ENCODE measurements at regions not wholly inside any gene's neighbourhood (a gene's known extent, or its start where the extent isn't known, plus 50 kb on each side); places are given as distances from the start of the nearest gene placed in this dataset.

DNA sequence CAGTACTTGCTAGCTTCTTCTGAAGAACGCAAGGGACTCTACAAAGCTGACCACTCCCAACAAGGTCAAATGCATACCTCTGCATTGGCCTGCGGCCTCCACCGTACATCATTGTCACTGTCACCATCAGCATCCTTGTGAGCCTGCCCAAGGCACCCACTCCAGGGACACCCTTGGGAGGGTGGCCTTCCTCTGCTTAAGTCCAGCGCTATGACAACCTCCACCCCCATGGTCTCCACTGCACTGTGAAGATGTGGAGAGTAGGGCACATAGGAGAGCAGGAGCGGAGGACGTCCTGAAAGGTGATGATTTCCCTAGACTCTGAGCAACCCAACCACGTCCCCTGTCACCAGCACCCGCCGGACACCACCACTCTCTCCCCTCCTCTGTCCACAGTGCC lies 252.8 kb downstream of the ALG10 start:
- no peak for DNase-seq (ENCODE audit: low spot score)
- Histone ChIP-seq H3K27ac (no peak overlapping the region), H3K4me2 (no peak overlapping the region), H3K36me3 (no peaks in the 10 kb centered on the region), H3F3A (ENCODE audit: low read depth) (no peaks in the 10 kb centered on the region), H3K4me3 (no peak overlapping the region), H3K9me3 (ENCODE audit: low read depth) (peaks cover 11% of the 10 kb centered on the region), H2AFZ (replicated peaks) (no peak overlapping the region), H3K9ac (no peak overlapping the region), H3K27me3 (no peaks in the 10 kb centered on the region), H3K4me1 (no peaks in the 10 kb centered on the region), H4K20me1 (ENCODE audit: low read depth) (no peaks in the 10 kb centered on the region), H3K79me2 (ENCODE audit: low read depth) (no peaks in the 10 kb centered on the region)
- Mint-ChIP-seq H3K27ac (no peak overlapping the region), H3K4me1 (no peaks in the 10 kb centered on the region), H3K27me3 (ENCODE audit: insufficient read depth, low read depth) (peaks cover 7% of the 10 kb centered on the region), H3K4me3 (no peak overlapping the region), H3K9me3 (peaks cover 43% of the 10 kb centered on the region), H3K36me3 (no peaks in the 10 kb centered on the region)
- TF ChIP-seq, protein P1, sequence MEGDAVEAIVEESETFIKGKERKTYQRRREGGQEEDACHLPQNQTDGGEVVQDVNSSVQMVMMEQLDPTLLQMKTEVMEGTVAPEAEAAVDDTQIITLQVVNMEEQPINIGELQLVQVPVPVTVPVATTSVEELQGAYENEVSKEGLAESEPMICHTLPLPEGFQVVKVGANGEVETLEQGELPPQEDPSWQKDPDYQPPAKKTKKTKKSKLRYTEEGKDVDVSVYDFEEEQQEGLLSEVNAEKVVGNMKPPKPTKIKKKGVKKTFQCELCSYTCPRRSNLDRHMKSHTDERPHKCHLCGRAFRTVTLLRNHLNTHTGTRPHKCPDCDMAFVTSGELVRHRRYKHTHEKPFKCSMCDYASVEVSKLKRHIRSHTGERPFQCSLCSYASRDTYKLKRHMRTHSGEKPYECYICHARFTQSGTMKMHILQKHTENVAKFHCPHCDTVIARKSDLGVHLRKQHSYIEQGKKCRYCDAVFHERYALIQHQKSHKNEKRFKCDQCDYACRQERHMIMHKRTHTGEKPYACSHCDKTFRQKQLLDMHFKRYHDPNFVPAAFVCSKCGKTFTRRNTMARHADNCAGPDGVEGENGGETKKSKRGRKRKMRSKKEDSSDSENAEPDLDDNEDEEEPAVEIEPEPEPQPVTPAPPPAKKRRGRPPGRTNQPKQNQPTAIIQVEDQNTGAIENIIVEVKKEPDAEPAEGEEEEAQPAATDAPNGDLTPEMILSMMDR (IDR thresholded peaks at IDR 0.05), result no peak
- TF ChIP-seq EZH2phosphoT487 (IDR thresholded peaks at IDR 0.05), result no peak
- no peak for TF ChIP-seq EZH2 (IDR thresholded peaks at IDR 0.05)

DNA sequence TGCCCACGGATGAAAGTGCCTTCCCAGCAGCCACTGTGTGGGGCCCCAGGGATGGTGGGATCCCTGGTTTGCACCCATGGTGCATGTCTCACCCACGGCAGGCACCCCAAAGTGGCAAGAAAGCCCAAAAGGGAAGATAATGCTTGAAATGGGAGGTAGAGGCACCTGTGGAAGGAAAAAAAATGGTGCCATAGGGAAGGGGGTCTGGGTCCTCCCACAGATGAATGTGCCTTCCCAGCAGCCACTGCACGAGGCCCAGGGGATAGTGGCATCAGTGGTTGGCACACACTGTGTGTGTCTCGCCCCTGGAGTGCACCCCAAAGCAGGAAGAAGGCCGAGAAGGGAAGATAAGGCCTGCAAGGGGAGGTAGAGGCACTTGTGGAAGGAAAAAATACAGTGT lies 264.2 kb downstream of the ALG10 start:
- Histone ChIP-seq H3F3A (ENCODE audit: low read depth) (no peaks in the 10 kb centered on the region), H3K27me3 (no peaks in the 10 kb centered on the region), H3K4me1 (no peaks in the 10 kb centered on the region), H2AFZ (replicated peaks) (no peak overlapping the region), H4K20me1 (ENCODE audit: low read depth) (no peaks in the 10 kb centered on the region), H3K4me2 (no peak overlapping the region), H3K4me3 (no peak overlapping the region), H3K79me2 (ENCODE audit: low read depth) (no peaks in the 10 kb centered on the region), H3K9ac (no peak overlapping the region), H3K9me3 (ENCODE audit: low read depth) (peaks cover 28% of the 10 kb centered on the region), H3K27ac (no peak overlapping the region), H3K36me3 (no peaks in the 10 kb centered on the region)
- TF ChIP-seq EZH2 (IDR thresholded peaks at IDR 0.05), result no peak
- no peak for TF ChIP-seq EZH2phosphoT487 (IDR thresholded peaks at IDR 0.05)
- TF ChIP-seq, protein P1 (IDR thresholded peaks at IDR 0.05), result no peak
- H3K4me1 Mint-ChIP-seq, result no peaks in the 10 kb centered on the region
- H3K27ac Mint-ChIP-seq, result no peak overlapping the region
- peaks cover 58% of the 10 kb centered on the region for H3K9me3 Mint-ChIP-seq
- no peaks in the 10 kb centered on the region for H3K36me3 Mint-ChIP-seq
- DNase-seq (ENCODE audit: low spot score), result no peak
- H3K4me3 Mint-ChIP-seq, result no peak overlapping the region
- no peaks in the 10 kb centered on the region for H3K27me3 Mint-ChIP-seq (ENCODE audit: insufficient read depth, low read depth)

DNA sequence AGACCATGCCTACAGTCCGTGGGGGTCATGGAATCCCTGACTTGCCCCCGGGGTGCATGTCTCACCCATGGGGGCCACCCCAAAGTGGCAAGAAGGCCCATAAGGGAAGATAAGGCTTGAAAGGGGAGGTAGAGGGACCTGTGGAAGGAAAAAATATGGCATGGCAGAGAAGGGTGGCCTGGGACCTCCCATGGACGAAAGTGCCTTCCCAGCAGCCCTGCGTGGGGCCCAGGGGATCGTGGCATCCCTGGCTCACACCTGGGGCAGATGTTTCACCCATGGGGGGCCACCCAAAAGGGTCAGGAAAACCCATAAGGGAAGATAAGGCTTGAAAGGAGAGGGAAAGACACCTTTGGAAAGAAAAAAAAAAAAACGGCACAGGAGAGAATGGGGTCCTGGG lies 264.6 kb downstream of the ALG10 start:
- Histone ChIP-seq H3F3A (ENCODE audit: low read depth) (no peaks in the 10 kb centered on the region), H3K9me3 (ENCODE audit: low read depth) (peaks cover 24% of the 10 kb centered on the region)
- H3K9me3 Mint-ChIP-seq, result peaks cover 59% of the 10 kb centered on the region

More for the DNA sequence above, 264.6 kb downstream of the ALG10 start:
- no peak for TF ChIP-seq EZH2 (IDR thresholded peaks at IDR 0.05)
- TF ChIP-seq EZH2phosphoT487 (IDR thresholded peaks at IDR 0.05), result no peak
- TF ChIP-seq, protein P1 (IDR thresholded peaks at IDR 0.05), result no peak
- H2AFZ ChIP-seq (replicated peaks), result no peak overlapping the region
- H4K20me1 ChIP-seq (ENCODE audit: low read depth), result no peaks in the 10 kb centered on the region
- no peaks in the 10 kb centered on the region for H3K4me1 ChIP-seq
- H3K4me2 ChIP-seq, result no peak overlapping the region
- peaks cover 1% of the 10 kb centered on the region for H3K27me3 Mint-ChIP-seq (ENCODE audit: insufficient read depth, low read depth)
- no peak overlapping the region for H3K27ac Mint-ChIP-seq
- H3K27ac ChIP-seq, result no peak overlapping the region
- no peak overlapping the region for H3K4me3 Mint-ChIP-seq
- no peaks in the 10 kb centered on the region for H3K4me1 Mint-ChIP-seq
- no peak for DNase-seq (ENCODE audit: low spot score)
- H3K36me3 Mint-ChIP-seq, result no peaks in the 10 kb centered on the region
- no peaks in the 10 kb centered on the region for H3K79me2 ChIP-seq (ENCODE audit: low read depth)
- H3K27me3 ChIP-seq, result no peaks in the 10 kb centered on the region
- H3K9ac ChIP-seq, result no peak overlapping the region
- H3K36me3 ChIP-seq, result no peaks in the 10 kb centered on the region
- H3K4me3 ChIP-seq, result no peak overlapping the region
